CD4-positive, alpha-beta T cell (primary cell): ENCODE measurements at regions not wholly inside any gene's neighbourhood (a gene's known extent, or its start where the extent isn't known, plus 50 kb on each side); places are given as distances from the start of the nearest gene placed in this dataset.

Experiments used
- ATAC-seq: fragments of 200-7000 bp; cut with Tn5 transposase; one replicate; pipeline ENCODE4 v1.10.0; 2022; ENCODE audit warnings: mild to moderate bottlenecking; ENCODE audit not compliant: poor library complexity
- CTCF ChIA-PET: fragments of 350-600 bp; sonication (Branson Sonifier 250); formaldehyde crosslinking; loops from one replicate; lab custom pipeline; 2021; ENCODE audit warnings: antibody characterized with exemption, inconsistent platforms; lab: Charles Lee
- POLR2A ChIA-PET: fragments of 350-600 bp; sonication (Branson Sonifier 250); formaldehyde crosslinking; loops from one replicate; lab custom pipeline; 2021; ENCODE audit warnings: antibody characterized with exemption, inconsistent platforms; lab: Charles Lee
- DNase-seq, 14 experiments: peaks; one replicate each; pipeline ENCODE4 v3.0.0-alpha.2; 2013 to 2020; ENCODE audit warnings: mixed read lengths in 2 of 14
- H3K27ac ChIP-seq, 2 donors: one replicate each; pipeline versions ENCODE4 v1.5.1 to v1.7.0; 2013; ENCODE audit warnings: low read length in 2 of 2, low read depth in 1 of 2, mild to moderate bottlenecking in 1 of 2
- H3K27me3 ChIP-seq, 2 experiments: 1 replicate in 1 of 2; 2 replicates in 1 of 2; pipeline versions ENCODE4 v1.6.1 to v1.7.0; 2013; ENCODE audit warnings: low read length in 2 of 2, control low read depth in 1 of 2, mild to moderate bottlenecking in 1 of 2, moderate library complexity in 1 of 2; ENCODE audit not compliant: insufficient read depth in 2 of 2, control insufficient read depth in 1 of 2
- H3K36me3 ChIP-seq: one replicate; pipeline ENCODE4 v1.6.1; 2013; ENCODE audit warnings: low read length, control low read depth; ENCODE audit not compliant: insufficient read depth
- H3K4me1 ChIP-seq: one replicate; pipeline ENCODE4 v1.6.1; 2013; ENCODE audit warnings: low read length, control low read depth; ENCODE audit not compliant: insufficient read depth
- H3K4me3 ChIP-seq: one replicate; pipeline ENCODE4 v1.5.1; 2013; ENCODE audit warnings: mild to moderate bottlenecking, low read length, moderate library complexity
- H3K9me3 ChIP-seq, 2 experiments: 1 replicate in 1 of 2; 2 replicates in 1 of 2; pipeline versions ENCODE4 v1.6.1 to v1.7.0; 2013; ENCODE audit warnings: low read length in 2 of 2, mild to moderate bottlenecking in 2 of 2, control low read depth in 1 of 2, moderate library complexity in 1 of 2; ENCODE audit not compliant: control insufficient read depth in 1 of 2, insufficient read depth in 1 of 2
- H3K27ac Mint-ChIP-seq: one replicate; pipeline ENCODE4 v1.8.0; 2020; ENCODE audit warnings: mixed read lengths
- H3K27me3 Mint-ChIP-seq: one replicate; pipeline ENCODE4 v1.8.0; 2021; ENCODE audit warnings: mixed read lengths
- H3K36me3 Mint-ChIP-seq: one replicate; pipeline ENCODE4 v1.8.0; 2021; ENCODE audit warnings: low read depth, mixed read lengths
- H3K4me1 Mint-ChIP-seq: one replicate; pipeline ENCODE4 v1.8.0; 2021; ENCODE audit warnings: low read depth, mixed read lengths
- H3K4me3 Mint-ChIP-seq: one replicate; pipeline ENCODE4 v1.8.0; 2020; ENCODE audit warnings: mild to moderate bottlenecking, mixed read lengths
- H3K9me3 Mint-ChIP-seq: one replicate; pipeline ENCODE4 v1.8.0; 2020; ENCODE audit warnings: mixed read lengths
- intact Hi-C, 2 experiments: fragments of 100-400 bp; cut with DNase I in 1 of 2; cut with micrococcal nuclease in 1 of 2; formaldehyde crosslinking; loops; one replicate each; pipeline versions ENCODE4 v1.15.1 to v1.9.0; 2023 to 2025; cut with DNase I, micrococcal nuclease
- TF ChIP-seq, protein P1 (sequence below): fragments of 200-600 bp; IDR thresholded peaks from one replicate; pipeline ENCODE4 v1.8.0; 2022; ENCODE audit warnings: antibody characterized with exemption, mild to moderate bottlenecking

DNA sequence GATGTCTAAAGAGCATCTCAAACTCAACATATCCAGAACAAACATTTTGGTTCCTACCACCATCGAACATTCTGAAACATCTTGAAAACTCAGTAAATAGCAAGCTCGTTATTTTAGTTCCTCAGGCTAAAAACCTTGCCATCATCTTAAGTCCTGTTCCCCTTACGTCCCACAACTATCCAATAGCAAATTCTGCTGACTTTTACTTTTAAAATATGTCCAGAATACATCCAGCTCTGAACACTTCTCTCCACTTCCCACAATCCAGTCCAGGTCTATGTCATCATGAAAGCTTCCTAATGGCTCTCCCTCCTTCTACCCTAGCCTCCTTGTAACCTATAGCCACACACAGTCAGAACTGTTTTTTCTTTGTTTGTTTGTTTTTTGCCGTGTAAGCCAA is 279.9 kb downstream of the IPO8 start:
- Histone ChIP-seq H3K36me3 (no peaks in the 10 kb centered on the region), H3K9me3 (peaks cover 0 to 5% of the 10 kb centered on the region in 2 experiments), H3K27ac (no peak overlapping the region), H3K4me3 (no peak overlapping the region), H3K27me3 (no peaks in the 10 kb centered on the region), H3K4me1 (no peaks in the 10 kb centered on the region)
- TF ChIP-seq, protein P1, sequence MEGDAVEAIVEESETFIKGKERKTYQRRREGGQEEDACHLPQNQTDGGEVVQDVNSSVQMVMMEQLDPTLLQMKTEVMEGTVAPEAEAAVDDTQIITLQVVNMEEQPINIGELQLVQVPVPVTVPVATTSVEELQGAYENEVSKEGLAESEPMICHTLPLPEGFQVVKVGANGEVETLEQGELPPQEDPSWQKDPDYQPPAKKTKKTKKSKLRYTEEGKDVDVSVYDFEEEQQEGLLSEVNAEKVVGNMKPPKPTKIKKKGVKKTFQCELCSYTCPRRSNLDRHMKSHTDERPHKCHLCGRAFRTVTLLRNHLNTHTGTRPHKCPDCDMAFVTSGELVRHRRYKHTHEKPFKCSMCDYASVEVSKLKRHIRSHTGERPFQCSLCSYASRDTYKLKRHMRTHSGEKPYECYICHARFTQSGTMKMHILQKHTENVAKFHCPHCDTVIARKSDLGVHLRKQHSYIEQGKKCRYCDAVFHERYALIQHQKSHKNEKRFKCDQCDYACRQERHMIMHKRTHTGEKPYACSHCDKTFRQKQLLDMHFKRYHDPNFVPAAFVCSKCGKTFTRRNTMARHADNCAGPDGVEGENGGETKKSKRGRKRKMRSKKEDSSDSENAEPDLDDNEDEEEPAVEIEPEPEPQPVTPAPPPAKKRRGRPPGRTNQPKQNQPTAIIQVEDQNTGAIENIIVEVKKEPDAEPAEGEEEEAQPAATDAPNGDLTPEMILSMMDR: no peak
- intact Hi-C loops: loop anchor here in 1 of 2 experiments (10.0 kb wide), 1 partner anchor 319 kb away; no protein-coding TSS in a partner anchor
- POLR2A ChIA-PET: no interaction called here
- Mint-ChIP-seq H3K27ac (no peak overlapping the region), H3K27me3 (no peaks in the 10 kb centered on the region), H3K36me3 (no peaks in the 10 kb centered on the region), H3K9me3 (no peaks in the 10 kb centered on the region), H3K4me3 (no peak overlapping the region), H3K4me1 (no peaks in the 10 kb centered on the region)
- ATAC-seq (no peak), DNase-seq (no peak)
- CTCF ChIA-PET: no interaction called here

GRCh38 chr12:30414507-30414906 is 281.2 kb downstream of the IPO8 start:
- ATAC-seq (no peak), DNase-seq (no peak)
- H3K27ac ChIP-seq: no peak overlapping the region
- Mint-ChIP-seq H3K4me3 (no peak overlapping the region), H3K9me3 (no peaks in the 10 kb centered on the region), H3K36me3 (no peaks in the 10 kb centered on the region), H3K27me3 (no peaks in the 10 kb centered on the region), H3K27ac (no peak overlapping the region), H3K4me1 (no peaks in the 10 kb centered on the region)
- ChIA-PET CTCF (no interaction called here), POLR2A (no interaction called here)
- H3K9me3 ChIP-seq: peaks cover 0 to 5% of the 10 kb centered on the region in 2 experiments
- no peaks in the 10 kb centered on the region for H3K27me3 ChIP-seq
- H3K4me1 ChIP-seq: no peaks in the 10 kb centered on the region
- intact Hi-C loops: loop anchor here in 1 of 2 experiments (10.0 kb wide), 1 partner anchor 320 kb away; no protein-coding TSS in a partner anchor
- TF ChIP-seq, protein P1: no peak
- H3K4me3 ChIP-seq: no peak overlapping the region
- no peaks in the 10 kb centered on the region for H3K36me3 ChIP-seq

- no peaks in the 10 kb centered on the region for H3K36me3 ChIP-seq
- H3K4me1 ChIP-seq: no peaks in the 10 kb centered on the region
- intact Hi-C loops: no loop called here
- H3K9me3 ChIP-seq: peaks cover 0 to 4% of the 10 kb centered on the region in 2 experiments
- no peak overlapping the region for H3K4me3 Mint-ChIP-seq
- TF ChIP-seq, protein P1: no peak
- DNase-seq (no peak), ATAC-seq (no peak)
- peaks cover 7% of the 10 kb centered on the region for H3K9me3 Mint-ChIP-seq
- POLR2A ChIA-PET: no interaction called here
- no peak overlapping the region for H3K4me3 ChIP-seq
- H3K27ac Mint-ChIP-seq: no peak overlapping the region
- no peak overlapping the region for H3K27ac ChIP-seq
- no peaks in the 10 kb centered on the region for H3K27me3 ChIP-seq
- CTCF ChIA-PET: no interaction called here
- H3K4me1 Mint-ChIP-seq: no peaks in the 10 kb centered on the region
- no peaks in the 10 kb centered on the region for H3K36me3 Mint-ChIP-seq
- H3K27me3 Mint-ChIP-seq: no peaks in the 10 kb centered on the region
Observed at GRCh38 chr12:30400349-30400748, 295.3 kb downstream of the IPO8 start.
